Panc1 (cell line): ENCODE measurements at regions not wholly inside any gene's neighbourhood (a gene's known extent, or its start where the extent isn't known, plus 50 kb on each side); places are given as distances from the start of the nearest gene placed in this dataset.

Experiments
- ATAC-seq: fragments of 200-7000 bp; cut with Tn5 transposase; 2 replicates; pipeline ENCODE4 v1.9.1; 2020; ENCODE audit warnings: mild to moderate bottlenecking, moderate library complexity
- BruUV-seq: library from RNA; stranded (reverse); fragments of 400-500 nt; replicated peaks from 2 replicates; lab custom pipeline; 2021; lab: Mats Ljungman, UMichigan
- CTCF ChIA-PET: fragments of 300-600 bp; sonication (Branson Sonifier 250); formaldehyde crosslinking; loops from one replicate; lab custom pipeline; 2022; ENCODE audit warnings: antibody characterized with exemption; lab: Charles Lee
- POLR2A ChIA-PET: fragments of 300-600 bp; sonication (Branson Sonifier 250); formaldehyde crosslinking; loops from one replicate; lab custom pipeline; 2022; ENCODE audit warnings: antibody characterized with exemption; lab: Charles Lee
- DNase-seq: peaks from one replicate; pipeline ENCODE4 v3.0.0-alpha.2; 2010; ENCODE audit warnings: low read depth, low spot score
- H3K27ac ChIP-seq: 2 replicates; pipeline ENCODE4 v1.5.1; 2011; ENCODE audit warnings: mild to moderate bottlenecking, low read length, inconsistent platforms
- H3K27me3 ChIP-seq: fragments of 200-500 bp; sonication (Bioruptor generic); 2 replicates; pipeline ENCODE4 v1.6.0; 2014; ENCODE audit warnings: low read length, inconsistent platforms; ENCODE audit not compliant: control insufficient read depth, insufficient read depth
- H3K36me3 ChIP-seq: fragments of 200-500 bp; sonication (Bioruptor generic); 2 replicates; pipeline ENCODE4 v1.5.1; 2014; ENCODE audit warnings: inconsistent platforms, mild to moderate bottlenecking, low read length, moderate library complexity; ENCODE audit not compliant: control insufficient read depth, insufficient read depth
- H3K4me1 ChIP-seq: 2 replicates; pipeline ENCODE4 v1.5.1; 2011; ENCODE audit warnings: inconsistent platforms, mild to moderate bottlenecking, low read length, moderate library complexity; ENCODE audit not compliant: control insufficient read depth, insufficient read depth
- H3K4me3 ChIP-seq, 2 experiments: 2 replicates each; pipeline ENCODE4 v1.5.1; 2011 to 2012; ENCODE audit warnings: low read depth in 2 of 2, low read length in 2 of 2, mild to moderate bottlenecking in 2 of 2, inconsistent platforms in 1 of 2, moderate library complexity in 1 of 2
- H3K9me3 ChIP-seq: fragments of 200-500 bp; sonication (Bioruptor generic); 2 replicates; pipeline ENCODE4 v1.5.1; 2014; ENCODE audit warnings: low read depth, mild to moderate bottlenecking, inconsistent platforms, low read length, moderate library complexity; ENCODE audit not compliant: control insufficient read depth, insufficient read depth
- CTCF ChIP-seq: fragments of 450-650 bp; IDR thresholded peaks from 2 replicates; pipeline ENCODE4 v1.5.1; 2017; ENCODE audit warnings: mild to moderate bottlenecking
- POLR2AphosphoS5 ChIP-seq: IDR thresholded peaks from 2 replicates; pipeline ENCODE4 v1.6.1; 2012; ENCODE audit warnings: mild to moderate bottlenecking, low read depth, low read length, moderate library complexity
- REST ChIP-seq, 2 experiments: IDR thresholded peaks; 2 replicates each; pipeline ENCODE4 v1.6.1; 2011 to 2012; ENCODE audit warnings: low read depth in 2 of 2, control low read depth in 1 of 2, low read length in 1 of 2, mild to moderate bottlenecking in 1 of 2, moderate library complexity in 1 of 2; ENCODE audit not compliant: insufficient read depth in 1 of 2
- SIN3A ChIP-seq: IDR thresholded peaks from 2 replicates; pipeline ENCODE4 v1.6.1; 2012; ENCODE audit warnings: low read depth, mild to moderate bottlenecking, low read length, moderate library complexity, borderline replicate concordance; ENCODE audit not compliant: insufficient read depth
- TCF7L2 ChIP-seq: IDR thresholded peaks from 2 replicates; pipeline ENCODE4 v1.6.1; 2011; ENCODE audit warnings: mild to moderate bottlenecking, low read depth, low read length, inconsistent platforms
- in situ Hi-C: cut with HindIII; loops from 2 replicates; pipeline ENCODE4 v1.10.0; 2016; ENCODE audit warnings: low sequenced_read_pairs, low pct_unique_long_range_greater_than_20kb
- intact Hi-C: fragments of 100-400 bp; cut with micrococcal nuclease; formaldehyde crosslinking; loops from one replicate; pipeline ENCODE4 v1.10.0; 2022; ENCODE audit not compliant: unreplicated experiment

- no TSS peak for BruUV-seq
- H3K36me3 ChIP-seq = no peaks in the 10 kb centered on the region
- intact Hi-C loops = no loop called here
- H3K27ac ChIP-seq = no peak overlapping the region
- no peaks in the 10 kb centered on the region for H3K4me1 ChIP-seq
- TF ChIP-seq REST (IDR thresholded peaks at IDR 0.05; ENCODE audit: insufficient read depth in 1 of 2, low read depth in 2 of 2, low read length in 1 of 2) (no peak), CTCF (no peak), TCF7L2 (no peak), SIN3A (no peak), POLR2AphosphoS5 (no peak)
- no peaks in the 10 kb centered on the region for H3K9me3 ChIP-seq
- CTCF ChIA-PET = no interaction called here
- POLR2A ChIA-PET = no interaction called here
- no peaks in the 10 kb centered on the region for H3K27me3 ChIP-seq
- in situ Hi-C loops = no loop called here
- ATAC-seq (no peak), DNase-seq (no peak)
- no peak overlapping the region for H3K4me3 ChIP-seq
Observed at GRCh38 chrX:137667776-137668175, 101.8 kb downstream of the ZIC3 start.

- intact Hi-C loops = no loop called here
- ChIA-PET CTCF (no interaction called here), POLR2A (interaction anchor here (0.5 kb wide), 1 partner anchor 68 kb away, joined by 3 read pairs; no protein-coding TSS in a partner anchor)
- DNase-seq (no peak), ATAC-seq (no peak)
- H3K36me3 ChIP-seq = no peaks in the 10 kb centered on the region
- H3K27ac ChIP-seq = no peak overlapping the region
- H3K4me1 ChIP-seq = no peaks in the 10 kb centered on the region
- no peaks in the 10 kb centered on the region for H3K27me3 ChIP-seq
- BruUV-seq = no TSS peak
- no peak overlapping the region for H3K4me3 ChIP-seq
- in situ Hi-C loops = no loop called here
- TF ChIP-seq TCF7L2 (no peak), REST (IDR thresholded peaks at IDR 0.05; ENCODE audit: insufficient read depth in 1 of 2, low read depth in 2 of 2, low read length in 1 of 2) (no peak)
- H3K9me3 ChIP-seq = no peaks in the 10 kb centered on the region
Observed at GRCh38 chrX:137684591-137684990, 118.7 kb downstream of the ZIC3 start.
